GM19351 (cell line): ENCODE measurements at regions not wholly inside any gene's neighbourhood (a gene's known extent, or its start where the extent isn't known, plus 50 kb on each side); places are given as distances from the start of the nearest gene placed in this dataset.
A peak's percentile ranks its signal among the peaks of the same experiment; 100 is the strongest.

ENCODE experiments used
- ATAC-seq: cut with Tn5 transposase; IDR thresholded peaks from one replicate; pipeline ENCODE4 v1.9.1; 2021; ENCODE audit warnings: mild to moderate bottlenecking, moderate library complexity; ENCODE audit not compliant: unreplicated experiment

- no peak for ATAC-seq
These were observed 87.0 kb upstream of the RUNX1 start for GRCh38 chr21:35136106-35136505.

GRCh38 chr21:35135481-35135880 is 86.4 kb upstream of the RUNX1 start:
- ATAC-seq, result no peak

GRCh38 chr21:35134309-35134708 is 85.2 kb upstream of the RUNX1 start:
- ATAC-seq, result no peak

- no peak for ATAC-seq
These were observed 79.4 kb upstream of the RUNX1 start for GRCh38 chr21:35128536-35128935.

GRCh38 chr21:35127851-35128250 is 78.7 kb upstream of the RUNX1 start:
- no peak for ATAC-seq

- no peak for ATAC-seq
These were observed 77.9 kb upstream of the RUNX1 start for GRCh38 chr21:35127026-35127425.

- ATAC-seq, result no peak
These were observed 71.6 kb upstream of the RUNX1 start for GRCh38 chr21:35120631-35121180.

- no peak for ATAC-seq
These were observed 70.5 kb upstream of the RUNX1 start for GRCh38 chr21:35119501-35120047.

GRCh38 chr21:35116777-35117176 is 67.7 kb upstream of the RUNX1 start:
- ATAC-seq, result no peak

- ATAC-seq, result no peak
These were observed 64.0 kb upstream of the RUNX1 start for GRCh38 chr21:35113064-35113463.

GRCh38 chr21:35111321-35111930 is 62.3 kb upstream of the RUNX1 start:
- ATAC-seq, result no peak

GRCh38 chr21:35108887-35109286 is 59.8 kb upstream of the RUNX1 start:
- no peak for ATAC-seq

- no peak for ATAC-seq
These were observed 58.4 kb upstream of the RUNX1 start for GRCh38 chr21:35107520-35107919.

- ATAC-seq, result no peak
These were observed 57.2 kb upstream of the RUNX1 start for GRCh38 chr21:35106246-35106835.

GRCh38 chr21:35102488-35103371 is 53.6 kb upstream of the RUNX1 start:
- peak; percentile 82 for ATAC-seq

- ATAC-seq, result no peak
These were observed 51.3 kb upstream of the RUNX1 start for GRCh38 chr21:35100349-35100811.

GRCh38 chr21:35099310-35099709 is 50.2 kb upstream of the RUNX1 start:
- ATAC-seq, result no peak
